ENCODE measurements at regions not wholly inside any gene's neighbourhood (a gene's known extent, or its start where the extent isn't known, plus 50 kb on each side); places are given as distances from the start of the nearest gene placed in this dataset.

DNA sequence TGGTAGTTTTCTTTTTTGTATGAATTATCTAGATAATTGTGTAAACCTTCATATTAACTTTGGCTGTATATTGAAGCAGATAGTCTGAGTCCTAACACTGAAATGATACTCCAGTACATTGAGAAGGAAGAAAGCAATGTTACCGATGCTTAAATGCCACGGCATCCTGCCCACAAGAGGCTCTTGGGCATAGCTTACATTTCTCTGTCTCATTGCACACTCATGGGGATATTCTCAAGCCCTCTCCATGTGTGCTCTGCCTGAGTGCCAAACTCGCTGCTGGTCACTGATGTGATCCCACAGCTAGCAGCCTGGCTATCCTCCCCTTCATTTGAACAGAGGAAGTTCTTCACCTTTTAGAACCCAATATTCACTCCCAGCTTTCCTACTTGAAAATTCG is 179.4 kb downstream of the TGFB2 start (continued):
- TF ChIP-seq GTF2E2 (tag; IDR thresholded peaks at IDR 0.05) (no peak), RBM39 (optimal IDR thresholded peaks at IDR 0.05; ENCODE audit: low read depth, low read length) (no peak), ZBTB17 (CRISPR knock-in tag; IDR thresholded peaks at IDR 0.05) (no peak)

DNA sequence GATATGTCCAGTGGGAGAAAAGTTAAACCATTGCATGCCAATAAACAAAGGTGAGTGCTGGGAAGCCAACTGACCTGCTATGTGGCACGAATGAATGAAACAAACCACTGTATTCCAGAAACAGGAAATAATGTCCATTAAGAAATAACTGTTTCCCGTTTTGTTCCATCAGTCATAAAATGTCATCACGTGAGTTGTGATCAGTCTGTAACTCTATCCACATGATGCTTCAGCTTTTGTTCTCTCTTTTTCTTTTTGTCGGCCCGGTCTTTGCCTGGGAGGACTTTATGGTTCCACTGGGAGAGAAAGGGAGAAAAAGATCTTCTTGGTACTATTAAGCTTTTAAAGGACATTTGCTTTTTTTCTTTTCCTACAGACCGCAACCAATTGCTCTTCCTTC is 179.9 kb downstream of the TGFB2 start:
- H3K27me3 ChIP-seq (ENCODE audit: control insufficient read depth in 2 of 2, insufficient read depth in 2 of 2, low read length in 2 of 2) = peaks cover 0 to 3% of the 10 kb centered on the region in 2 experiments; a peak in 1 of 5 replicates
- H3K4me2 ChIP-seq (ENCODE audit: insufficient read depth, low read length) = no peak overlapping the region
- no peaks in the 10 kb centered on the region for H3K9me1 ChIP-seq (ENCODE audit: control insufficient read depth, insufficient read depth, low read length)
- H3K9me3 ChIP-seq (replicated peaks; ENCODE audit: control insufficient read depth, insufficient read depth, low read depth, low read length) = no peaks in the 10 kb centered on the region
- H2AFZ ChIP-seq (ENCODE audit: low read depth, low read length) = no peak overlapping the region
- H3K27ac ChIP-seq (ENCODE audit: extremely low read depth, low read depth, low read length) = no peak overlapping the region
- no TSS peak for BruUV-seq (replicated peaks)
- H3K4me1 ChIP-seq (replicated peaks in 1 of 2; ENCODE audit: control insufficient read depth in 2 of 2, insufficient read depth in 2 of 2, low read length in 2 of 2) = no peaks in the 10 kb centered on the region
- H3K36me3 ChIP-seq (ENCODE audit: control insufficient read depth, insufficient read depth, low read length) = no peaks in the 10 kb centered on the region
- in situ Hi-C loops (cut with MboI) = no loop called here
- no peak for TF ChIP-seq NR1H2 (CRISPR knock-in tag; IDR thresholded peaks at IDR 0.05)
- no peak for TF ChIP-seq RAD21 (CRISPR knock-in tag; conservative IDR thresholded peaks at IDR 0.05 in 1 of 2, IDR thresholded peaks at IDR 0.05 in 1 of 2)
- TF ChIP-seq, protein P1, sequence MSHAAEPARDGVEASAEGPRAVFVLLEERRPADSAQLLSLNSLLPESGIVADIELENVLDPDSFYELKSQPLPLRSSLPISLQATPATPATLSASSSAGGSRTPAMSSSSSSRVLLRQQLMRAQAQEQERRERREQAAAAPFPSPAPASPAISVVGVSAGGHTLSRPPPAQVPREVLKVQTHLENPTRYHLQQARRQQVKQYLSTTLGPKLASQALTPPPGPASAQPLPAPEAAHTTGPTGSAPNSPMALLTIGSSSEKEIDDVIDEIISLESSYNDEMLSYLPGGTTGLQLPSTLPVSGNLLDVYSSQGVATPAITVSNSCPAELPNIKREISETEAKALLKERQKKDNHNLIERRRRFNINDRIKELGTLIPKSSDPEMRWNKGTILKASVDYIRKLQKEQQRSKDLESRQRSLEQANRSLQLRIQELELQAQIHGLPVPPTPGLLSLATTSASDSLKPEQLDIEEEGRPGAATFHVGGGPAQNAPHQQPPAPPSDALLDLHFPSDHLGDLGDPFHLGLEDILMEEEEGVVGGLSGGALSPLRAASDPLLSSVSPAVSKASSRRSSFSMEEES (CRISPR knock-in tag; IDR thresholded peaks at IDR 0.05) = peak; percentile 45
- no peak for TF ChIP-seq ZNF133 (CRISPR knock-in tag; IDR thresholded peaks at IDR 0.05)
- no peak for TF ChIP-seq ATF1 (CRISPR knock-in tag; IDR thresholded peaks at IDR 0.05)
- TF ChIP-seq ATF1 (tag; IDR thresholded peaks at IDR 0.05) = no peak
- no peak for TF ChIP-seq KAT2B (IDR thresholded peaks at IDR 0.05; ENCODE audit: low read depth, low read length)
- TF ChIP-seq, protein P2, sequence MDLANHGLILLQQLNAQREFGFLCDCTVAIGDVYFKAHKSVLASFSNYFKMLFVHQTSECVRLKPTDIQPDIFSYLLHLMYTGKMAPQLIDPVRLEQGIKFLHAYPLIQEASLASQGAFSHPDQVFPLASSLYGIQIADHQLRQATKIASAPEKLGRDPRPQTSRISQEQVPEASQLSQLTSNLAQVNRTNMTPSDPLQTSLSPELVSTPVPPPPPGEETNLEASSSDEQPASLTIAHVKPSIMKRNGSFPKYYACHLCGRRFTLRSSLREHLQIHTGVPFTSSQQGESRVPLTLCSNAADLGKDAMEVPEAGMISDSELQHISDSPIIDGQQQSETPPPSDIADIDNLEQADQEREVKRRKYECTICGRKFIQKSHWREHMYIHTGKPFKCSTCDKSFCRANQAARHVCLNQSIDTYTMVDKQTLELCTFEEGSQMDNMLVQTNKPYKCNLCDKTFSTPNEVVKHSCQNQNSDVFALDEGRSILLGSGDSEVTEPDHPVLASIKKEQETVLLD (IDR thresholded peaks at IDR 0.05) = no peak
- no peak for TF ChIP-seq MAFG (tag; conservative IDR thresholded peaks at IDR 0.05)
- 1% methylated on average over 6 of the region's 6 CpGs for WGBS (ENCODE audit: insufficient coverage, low coverage, missing lambda C conversion rate)
- no peak for FAIRE-seq
- CTCF ChIA-PET (ENCODE audit: low intra/inter-chr PET ratio) = no interaction called here
- intact Hi-C loops (cut with micrococcal nuclease) = no loop called here
- H3K79me2 ChIP-seq (ENCODE audit: control insufficient read depth, insufficient read depth, low read length) = no peaks in the 10 kb centered on the region
- no peak overlapping the region for H3K4me3 ChIP-seq
- no peak for DNase-seq (ENCODE audit: extremely low read depth in 1 of 4, low spot score in 3 of 4)
- no peaks in the 10 kb centered on the region for H4K20me1 ChIP-seq (replicated peaks; ENCODE audit: control insufficient read depth, insufficient read depth, low read length)
- H3K9ac ChIP-seq (ENCODE audit: insufficient read depth in 1 of 2, low read depth in 2 of 2, low read length in 2 of 2) = no peak overlapping the region
- POLR2A ChIA-PET = no interaction called here
- ATAC-seq = no peak
